ENCODE measurements at regions not wholly inside any gene's neighbourhood (a gene's known extent, or its start where the extent isn't known, plus 50 kb on each side); places are given as distances from the start of the nearest gene placed in this dataset.

- ChIA-PET POLR2A (no interaction called here), CTCF (no interaction called here)
- Histone ChIP-seq H3K4me1 (ENCODE audit: control insufficient read depth, insufficient read depth, low read length) (no peaks in the 10 kb centered on the region), H3K4me3 (ENCODE audit: low read depth in 2 of 2, low read length in 2 of 2) (no peak overlapping the region), H3K36me3 (ENCODE audit: control insufficient read depth, insufficient read depth, low read length) (no peaks in the 10 kb centered on the region), H3K27me3 (ENCODE audit: control insufficient read depth, insufficient read depth, low read length) (no peaks in the 10 kb centered on the region), H3K27ac (ENCODE audit: low read length) (no peak overlapping the region), H3K9me3 (ENCODE audit: control insufficient read depth, insufficient read depth, low read depth, low read length) (no peaks in the 10 kb centered on the region)
- intact Hi-C loops (cut with micrococcal nuclease; ENCODE audit: unreplicated experiment) (no loop called here), in situ Hi-C loops (cut with HindIII; ENCODE audit: low pct_unique_long_range_greater_than_20kb, low sequenced_read_pairs) (no loop called here)
- TF ChIP-seq POLR2AphosphoS5 (IDR thresholded peaks at IDR 0.05; ENCODE audit: low read depth, low read length) = no peak
- TF ChIP-seq REST (IDR thresholded peaks at IDR 0.05; ENCODE audit: insufficient read depth in 1 of 2, low read depth in 2 of 2, low read length in 1 of 2) = no peak
- TF ChIP-seq TCF7L2 (IDR thresholded peaks at IDR 0.05; ENCODE audit: low read depth, low read length) = no peak
- no peak for TF ChIP-seq SIN3A (IDR thresholded peaks at IDR 0.05; ENCODE audit: borderline replicate concordance, insufficient read depth, low read depth, low read length)
- no peak for TF ChIP-seq CTCF (IDR thresholded peaks at IDR 0.05)
- DNase-seq (ENCODE audit: low read depth, low spot score) (no peak), ATAC-seq (no peak)
- no TSS peak for BruUV-seq (replicated peaks)
Measured at GRCh38 chr5:144950996-144951395, 780.3 kb downstream of the KCTD16 start.

GRCh38 chr5:144947023-144947422, 776.4 kb downstream of the KCTD16 start:
- POLR2A ChIA-PET = no interaction called here

More at GRCh38 chr5:144947023-144947422, 776.4 kb downstream of the KCTD16 start:
- intact Hi-C loops (cut with micrococcal nuclease; ENCODE audit: unreplicated experiment) (no loop called here), in situ Hi-C loops (cut with HindIII; ENCODE audit: low pct_unique_long_range_greater_than_20kb, low sequenced_read_pairs) (no loop called here)
- CTCF ChIA-PET = no interaction called here
- TF ChIP-seq POLR2AphosphoS5 (IDR thresholded peaks at IDR 0.05; ENCODE audit: low read depth, low read length) (no peak), CTCF (IDR thresholded peaks at IDR 0.05) (no peak), REST (IDR thresholded peaks at IDR 0.05; ENCODE audit: insufficient read depth in 1 of 2, low read depth in 2 of 2, low read length in 1 of 2) (no peak), SIN3A (IDR thresholded peaks at IDR 0.05; ENCODE audit: borderline replicate concordance, insufficient read depth, low read depth, low read length) (no peak), TCF7L2 (IDR thresholded peaks at IDR 0.05; ENCODE audit: low read depth, low read length) (no peak)
- Histone ChIP-seq H3K9me3 (ENCODE audit: control insufficient read depth, insufficient read depth, low read depth, low read length) (no peaks in the 10 kb centered on the region), H3K27ac (ENCODE audit: low read length) (no peak overlapping the region), H3K4me1 (ENCODE audit: control insufficient read depth, insufficient read depth, low read length) (no peaks in the 10 kb centered on the region), H3K36me3 (ENCODE audit: control insufficient read depth, insufficient read depth, low read length) (no peaks in the 10 kb centered on the region), H3K27me3 (ENCODE audit: control insufficient read depth, insufficient read depth, low read length) (no peaks in the 10 kb centered on the region), H3K4me3 (ENCODE audit: low read depth in 2 of 2, low read length in 2 of 2) (no peak overlapping the region)
- no peak for DNase-seq (ENCODE audit: low read depth, low spot score)
- ATAC-seq = no peak
- no TSS peak for BruUV-seq (replicated peaks)
